Peyer's patch (tissue), 4 donors: ENCODE measurements at regions not wholly inside any gene's neighbourhood (a gene's known extent, or its start where the extent isn't known, plus 50 kb on each side); places are given as distances from the start of the nearest gene placed in this dataset.

Experiments
- DNase-seq, 3 donors: peaks; one replicate each; pipeline ENCODE4 v3.0.0-alpha.2; 2017 to 2019
- H3K27ac ChIP-seq, 4 donors: fragments of 200-600 bp; sonication (generic); one replicate each; pipeline ENCODE4 v1.5.1; 2016 to 2019
- H3K27me3 ChIP-seq, 2 donors: fragments of 200-600 bp; sonication (generic); one replicate each; pipeline ENCODE4 v1.5.1; 2019
- H3K36me3 ChIP-seq, 3 donors: fragments of 200-600 bp; sonication (generic); one replicate each; pipeline ENCODE4 v1.5.1; 2016 to 2019
- H3K4me1 ChIP-seq, 4 donors: fragments of 200-600 bp; sonication (generic); one replicate each; pipeline ENCODE4 v1.5.1; 2016 to 2019
- H3K4me3 ChIP-seq, 4 donors: fragments of 200-600 bp; sonication (generic); 1 replicate in 3 of 4; 2 replicates in 1 of 4; pipeline ENCODE4 v1.5.1; 2016 to 2019; ENCODE audit warnings: mild to moderate bottlenecking in 1 of 4
- H3K9me3 ChIP-seq, 4 donors: fragments of 200-600 bp; sonication (generic); one replicate each; pipeline ENCODE4 v1.5.1; 2016 to 2019; ENCODE audit warnings: mild to moderate bottlenecking in 1 of 4
- CTCF ChIP-seq, 6 experiments: fragments of 450-650 bp in 4 of 6; fragments of 200-600 bp in 2 of 6; sonication (generic) in 1 of 6; IDR thresholded peaks; one replicate each; pipeline ENCODE4 v1.5.1; 2017 to 2019; ENCODE audit warnings: antibody characterized with exemption in 6 of 6, mild to moderate bottlenecking in 3 of 6, moderate library complexity in 1 of 6
- POLR2A ChIP-seq, 2 donors: fragments of 450-650 bp; IDR thresholded peaks; one replicate each; pipeline ENCODE4 v1.5.1; 2017; ENCODE audit warnings: antibody characterized with exemption in 2 of 2, mild to moderate bottlenecking in 2 of 2, moderate library complexity in 2 of 2

- H3K36me3 ChIP-seq, result no peaks in the 10 kb centered on the region
- no peak overlapping the region for H3K4me3 ChIP-seq
- no peak for DNase-seq
- no peaks in the 10 kb centered on the region for H3K4me1 ChIP-seq
- H3K27me3 ChIP-seq, result no peaks in the 10 kb centered on the region
- H3K9me3 ChIP-seq, result no peaks in the 10 kb centered on the region
- TF ChIP-seq POLR2A (IDR thresholded peaks at IDR 0.05) (no peak), CTCF (IDR thresholded peaks at IDR 0.05) (no peak)
- H3K27ac ChIP-seq, result no peak overlapping the region
Measured at GRCh38 chr2:118340103-118340502, 251.8 kb downstream of the INSIG2 start.

GRCh38 chr2:118339386-118339785 is 251.1 kb downstream of the INSIG2 start:
- Histone ChIP-seq H3K27me3 (no peaks in the 10 kb centered on the region), H3K4me1 (no peaks in the 10 kb centered on the region), H3K27ac (no peak overlapping the region), H3K36me3 (no peaks in the 10 kb centered on the region), H3K9me3 (no peaks in the 10 kb centered on the region), H3K4me3 (no peak overlapping the region)
- DNase-seq, result no peak
- TF ChIP-seq POLR2A (IDR thresholded peaks at IDR 0.05), result no peak
- TF ChIP-seq CTCF (IDR thresholded peaks at IDR 0.05), result no peak

GRCh38 chr2:118333664-118334063 is 245.4 kb downstream of the INSIG2 start:
- TF ChIP-seq POLR2A (IDR thresholded peaks at IDR 0.05) (no peak), CTCF (IDR thresholded peaks at IDR 0.05) (no peak)
- Histone ChIP-seq H3K27ac (no peak overlapping the region), H3K27me3 (no peaks in the 10 kb centered on the region), H3K36me3 (no peaks in the 10 kb centered on the region), H3K4me1 (no peaks in the 10 kb centered on the region), H3K9me3 (no peaks in the 10 kb centered on the region), H3K4me3 (no peak overlapping the region)
- DNase-seq, result no peak

GRCh38 chr2:118325321-118325955 is 237.2 kb downstream of the INSIG2 start:
- no peaks in the 10 kb centered on the region for H3K36me3 ChIP-seq
- no peaks in the 10 kb centered on the region for H3K9me3 ChIP-seq
- no peak for DNase-seq
- H3K27me3 ChIP-seq, result no peaks in the 10 kb centered on the region
- no peak for TF ChIP-seq POLR2A (IDR thresholded peaks at IDR 0.05)
- TF ChIP-seq CTCF (IDR thresholded peaks at IDR 0.05), result no peak
- H3K4me1 ChIP-seq, result no peaks in the 10 kb centered on the region
- H3K27ac ChIP-seq, result no peak overlapping the region
- H3K4me3 ChIP-seq, result no peak overlapping the region

- Histone ChIP-seq H3K27me3 (no peaks in the 10 kb centered on the region), H3K27ac (no peak overlapping the region), H3K9me3 (no peaks in the 10 kb centered on the region), H3K36me3 (no peaks in the 10 kb centered on the region), H3K4me1 (no peaks in the 10 kb centered on the region), H3K4me3 (no peak overlapping the region)
- no peak for DNase-seq
- TF ChIP-seq CTCF (IDR thresholded peaks at IDR 0.05), result no peak
- no peak for TF ChIP-seq POLR2A (IDR thresholded peaks at IDR 0.05)
Measured at GRCh38 chr2:118322406-118322805, 234.1 kb downstream of the INSIG2 start.
